GM23338 (cell line): ENCODE measurements at regions not wholly inside any gene's neighbourhood (a gene's known extent, or its start where the extent isn't known, plus 50 kb on each side); places are given as distances from the start of the nearest gene placed in this dataset.

Source experiments
- ATAC-seq: fragments of 200-7000 bp; cut with Tn5 transposase; 3 replicates; pipeline ENCODE4 v1.9.1; 2020
- DNase-seq: peaks from one replicate; pipeline ENCODE4 v3.0.0-alpha.2; 2015; ENCODE audit warnings: low spot score
- H2AFZ ChIP-seq: fragments of 200-600 bp; sonication (generic); 2 replicates; pipeline ENCODE4 v1.8.0; 2016; ENCODE audit warnings: antibody characterized with exemption, mild to moderate bottlenecking, moderate library complexity
- H3F3A ChIP-seq: fragments of 200-600 bp; sonication (generic); replicated peaks from 2 replicates; pipeline ENCODE4 v1.8.0; 2017; ENCODE audit warnings: antibody characterized with exemption, mixed run types, low read depth
- H3K27ac ChIP-seq: fragments of 200-600 bp; sonication (generic); 2 replicates; pipeline ENCODE4 v1.6.1; 2016; ENCODE audit warnings: low read depth
- H3K27me3 ChIP-seq: fragments of 200-600 bp; sonication (generic); 2 replicates; pipeline ENCODE4 v1.8.0; 2016; ENCODE audit warnings: mild to moderate bottlenecking, mixed run types, moderate library complexity; ENCODE audit not compliant: insufficient read depth
- H3K36me3 ChIP-seq: fragments of 200-600 bp; sonication (generic); 2 replicates; pipeline ENCODE4 v1.8.0; 2016; ENCODE audit warnings: mild to moderate bottlenecking; ENCODE audit not compliant: insufficient read depth
- H3K4me1 ChIP-seq: fragments of 200-600 bp; sonication (generic); 2 replicates; pipeline ENCODE4 v1.8.0; 2016; ENCODE audit warnings: mild to moderate bottlenecking, moderate library complexity; ENCODE audit not compliant: insufficient read depth
- H3K4me2 ChIP-seq: fragments of 200-600 bp; sonication (generic); 2 replicates; pipeline ENCODE4 v1.7.1; 2017; ENCODE audit warnings: mixed run types
- H3K4me3 ChIP-seq: fragments of 200-600 bp; sonication (generic); 2 replicates; pipeline ENCODE4 v1.6.1; 2016; ENCODE audit warnings: mixed run types
- H3K79me2 ChIP-seq: fragments of 200-600 bp; sonication (generic); replicated peaks from 2 replicates; pipeline ENCODE4 v1.8.0; 2017; ENCODE audit warnings: mild to moderate bottlenecking; ENCODE audit not compliant: insufficient read depth
- H3K9me2 ChIP-seq: fragments of 200-600 bp; sonication (generic); 2 replicates; pipeline ENCODE4 v1.8.0; 2017; ENCODE audit not compliant: insufficient read depth
- H4K20me1 ChIP-seq: fragments of 200-600 bp; sonication (generic); replicated peaks from 2 replicates; pipeline ENCODE4 v1.8.0; 2017; ENCODE audit warnings: mild to moderate bottlenecking; ENCODE audit not compliant: insufficient read depth
- H3K27ac Mint-ChIP-seq: 2 replicates; pipeline ENCODE4 v1.8.0; 2020; ENCODE audit warnings: inconsistent platforms, mild to moderate bottlenecking, moderate library complexity, mixed read lengths
- H3K27me3 Mint-ChIP-seq: 3 replicates; pipeline ENCODE4 v1.8.0; 2022; ENCODE audit warnings: low read depth, mild to moderate bottlenecking, moderate library complexity, mixed read lengths, inconsistent platforms; ENCODE audit not compliant: insufficient read depth, poor library complexity
- H3K36me3 Mint-ChIP-seq: 3 replicates; pipeline ENCODE4 v1.8.0; 2021; ENCODE audit warnings: low read depth, mild to moderate bottlenecking, inconsistent platforms, moderate library complexity, mixed read lengths
- H3K4me1 Mint-ChIP-seq: 3 replicates; pipeline ENCODE4 v1.8.0; 2020; ENCODE audit warnings: mild to moderate bottlenecking, inconsistent platforms, mixed read lengths
- H3K4me3 Mint-ChIP-seq: 3 replicates; pipeline ENCODE4 v1.8.0; 2021; ENCODE audit warnings: moderate library complexity, mild to moderate bottlenecking, inconsistent platforms, mixed read lengths
- H3K9me3 Mint-ChIP-seq: 3 replicates; pipeline ENCODE4 v1.8.0; 2020; ENCODE audit warnings: moderate library complexity, mild to moderate bottlenecking, inconsistent platforms, mixed read lengths
- CREB1 ChIP-seq: fragments of 250-450 bp; sonication (Bioruptor Pico); IDR thresholded peaks from 2 replicates; pipeline ENCODE4 v1.5.0; 2020; ENCODE audit warnings: low read depth, mild to moderate bottlenecking, moderate library complexity
- CTCF ChIP-seq, 2 experiments: fragments of 200-600 bp in 1 of 2; sonication (generic) in 1 of 2; conservative IDR thresholded peaks; 2 replicates each; pipeline versions ENCODE4 v1.5.1 to v1.6.1; 2016 to 2017; ENCODE audit warnings: antibody characterized with exemption in 2 of 2, low read depth in 2 of 2, mild to moderate bottlenecking in 2 of 2, moderate library complexity in 1 of 2
- EZH2 ChIP-seq: fragments of 200-600 bp; sonication (generic); IDR thresholded peaks from one replicate; pipeline ENCODE4 v1.8.0; 2017; ENCODE audit warnings: antibody characterized with exemption, mild to moderate bottlenecking, low read depth; ENCODE audit not compliant: unreplicated experiment
- EZH2phosphoT487 ChIP-seq: fragments of 200-600 bp; sonication (generic); IDR thresholded peaks from one replicate; pipeline ENCODE4 v1.8.1; 2018; ENCODE audit warnings: antibody characterized with exemption; ENCODE audit not compliant: unreplicated experiment
- JUNB ChIP-seq: IDR thresholded peaks from one replicate; pipeline ENCODE4 v1.6.1; 2016; ENCODE audit warnings: antibody characterized with exemption; ENCODE audit not compliant: unreplicated experiment
- NANOG ChIP-seq: IDR thresholded peaks from 2 replicates; pipeline ENCODE4 v1.6.1; 2016; ENCODE audit warnings: antibody characterized with exemption, borderline replicate concordance
- POLR2AphosphoS5 ChIP-seq: IDR thresholded peaks from 2 replicates; pipeline ENCODE4 v1.6.1; 2016; ENCODE audit warnings: antibody characterized with exemption, low read depth
- REST ChIP-seq: IDR thresholded peaks from one replicate; pipeline ENCODE4 v1.6.1; 2018; ENCODE audit warnings: antibody characterized with exemption; ENCODE audit not compliant: unreplicated experiment
- STAT1 ChIP-seq: IDR thresholded peaks from one replicate; pipeline ENCODE4 v1.6.1; 2016; ENCODE audit warnings: antibody characterized with exemption; ENCODE audit not compliant: unreplicated experiment
- ZNF462 ChIP-seq: fragments of 250-450 bp; sonication (Bioruptor Pico); IDR thresholded peaks from 2 replicates; pipeline ENCODE4 v1.5.0; 2020; ENCODE audit warnings: mild to moderate bottlenecking, moderate library complexity

- no peaks in the 10 kb centered on the region for H3F3A ChIP-seq
- no peaks in the 10 kb centered on the region for H3K27me3 Mint-ChIP-seq
- H3K27ac ChIP-seq: no peak overlapping the region
- H3K79me2 ChIP-seq: no peaks in the 10 kb centered on the region
- H2AFZ ChIP-seq: no peak overlapping the region
- DNase-seq (peak; percentile 3), ATAC-seq (no peak)
- H3K4me1 ChIP-seq: no peaks in the 10 kb centered on the region
- no peak for TF ChIP-seq CREB1
- TF ChIP-seq CTCF (conservative IDR thresholded peaks at IDR 0.05; ENCODE audit: low read depth in 2 of 2): peak; percentile 31 to 36
- TF ChIP-seq EZH2phosphoT487: no peak
- TF ChIP-seq STAT1: no peak
- TF ChIP-seq JUNB: no peak
- TF ChIP-seq POLR2AphosphoS5: no peak
- no peaks in the 10 kb centered on the region for H3K27me3 ChIP-seq
- peaks cover 8% of the 10 kb centered on the region; the same call in 2 of the 3 replicates for H3K36me3 Mint-ChIP-seq
- no peaks in the 10 kb centered on the region for H3K36me3 ChIP-seq
- no peak overlapping the region for H3K4me3 Mint-ChIP-seq
- H3K4me2 ChIP-seq: no peak overlapping the region
- peaks cover 11% of the 10 kb centered on the region for H3K9me3 Mint-ChIP-seq
- H3K4me3 ChIP-seq: no peak overlapping the region
- H4K20me1 ChIP-seq: no peaks in the 10 kb centered on the region
- H3K9me2 ChIP-seq: peaks cover 11% of the 10 kb centered on the region; the same call in 1 of the 2 replicates
- H3K27ac Mint-ChIP-seq: no peak overlapping the region
- no peaks in the 10 kb centered on the region for H3K4me1 Mint-ChIP-seq
These were observed 755.5 kb downstream of the GBE1 start for GRCh38 chr3:81005992-81006391.

- no peak overlapping the region for H3K4me2 ChIP-seq
- H3K27ac Mint-ChIP-seq: no peak overlapping the region
- TF ChIP-seq ZNF462 (CRISPR knock-in tag): no peak
- TF ChIP-seq NANOG: no peak
- no peak for TF ChIP-seq JUNB
- no peak for TF ChIP-seq REST
- no peak for TF ChIP-seq EZH2phosphoT487
- TF ChIP-seq EZH2: no peak
These were observed 757.6 kb downstream of the GBE1 start for GRCh38 chr3:81003817-81004216.

More at GRCh38 chr3:81003817-81004216, 757.6 kb downstream of the GBE1 start:
- ATAC-seq (no peak), DNase-seq (no peak)
- no peaks in the 10 kb centered on the region for H3K79me2 ChIP-seq
- Mint-ChIP-seq H3K9me3 (no peaks in the 10 kb centered on the region), H3K27me3 (no peaks in the 10 kb centered on the region), H3K4me1 (no peaks in the 10 kb centered on the region), H3K36me3 (no peaks in the 10 kb centered on the region), H3K4me3 (no peak overlapping the region)
- H3K27ac ChIP-seq: no peak overlapping the region
- no peaks in the 10 kb centered on the region for H3F3A ChIP-seq
- no peak overlapping the region for H2AFZ ChIP-seq
- H3K36me3 ChIP-seq: no peaks in the 10 kb centered on the region
- no peak overlapping the region for H3K4me3 ChIP-seq
- no peaks in the 10 kb centered on the region for H3K27me3 ChIP-seq
- H3K9me2 ChIP-seq: peaks cover 14% of the 10 kb centered on the region; the same call in 1 of the 2 replicates
- no peaks in the 10 kb centered on the region for H4K20me1 ChIP-seq
- no peaks in the 10 kb centered on the region for H3K4me1 ChIP-seq
